Activated naive CD4-positive, alpha-beta T cell treated with Interleukin-2 at 50 U/mL for 16 hours (primary cell): ENCODE measurements at regions not wholly inside any gene's neighbourhood (a gene's known extent, or its start where the extent isn't known, plus 50 kb on each side); places are given as distances from the start of the nearest gene placed in this dataset.

ENCODE experiments used
- DNase-seq: peaks from one replicate; pipeline ENCODE4 v3.0.0-alpha.2; 2020

DNA sequence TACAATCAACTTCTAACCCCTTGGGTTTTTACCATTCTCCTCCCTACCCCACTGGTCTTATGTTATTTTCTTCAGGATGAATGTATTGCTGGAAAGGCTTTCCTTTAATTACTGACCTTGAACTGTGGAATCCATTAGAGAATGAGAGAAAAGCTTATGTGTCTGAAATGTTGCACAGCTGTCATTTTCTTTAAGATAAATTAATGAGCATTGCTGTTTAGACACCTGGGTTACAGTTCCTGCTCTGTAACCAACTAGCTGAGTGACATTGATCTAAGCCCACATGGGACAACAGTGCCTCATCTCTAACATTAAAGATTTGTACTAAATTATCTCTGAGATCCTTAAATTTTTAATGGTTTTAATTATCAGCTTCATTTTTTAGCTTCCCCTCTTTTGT lies 507.0 kb downstream of the TAF11L14 start:
- DNase-seq, result no peak

DNA sequence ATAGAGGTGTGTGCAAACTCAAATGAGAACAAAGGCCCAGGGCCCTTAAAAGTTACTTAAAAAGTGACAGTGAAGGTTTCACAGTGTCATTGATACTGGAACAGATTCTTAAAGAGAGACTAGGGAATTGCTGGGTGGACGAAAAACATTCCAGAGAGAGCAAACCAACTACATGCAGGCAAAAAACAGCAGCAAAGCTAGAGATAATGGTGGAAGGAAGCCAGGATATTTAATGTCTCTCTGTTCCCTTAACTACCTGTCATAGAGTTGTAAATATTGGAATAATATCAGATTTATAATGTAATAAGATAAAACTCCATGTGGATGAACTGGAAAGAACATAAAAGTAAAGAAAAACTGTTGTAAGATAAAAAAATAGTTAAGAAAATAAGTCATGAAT lies 508.6 kb downstream of the TAF11L14 start:
- no peak for DNase-seq

DNA sequence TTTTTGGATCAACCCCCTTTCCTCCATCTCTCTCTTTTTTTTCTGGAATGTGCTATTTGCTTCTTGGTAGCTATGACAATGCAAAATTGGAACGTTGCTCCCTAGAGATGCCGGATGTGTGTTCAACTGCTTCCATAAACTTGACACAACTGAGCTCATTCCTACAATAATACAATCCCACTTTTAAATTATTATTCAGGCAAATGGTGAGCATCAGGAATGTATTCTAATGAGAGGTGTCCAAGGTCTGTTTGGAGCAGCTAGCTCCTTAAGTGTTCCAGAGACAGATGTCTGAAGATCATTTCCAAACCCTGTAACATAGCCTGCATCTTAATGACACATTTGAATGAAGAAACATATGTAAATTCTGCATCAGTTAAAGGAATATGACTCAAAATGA lies 518.4 kb downstream of the TAF11L14 start:
- DNase-seq, result no peak

GRCh38 chr5:18158166-18158565 lies 523.9 kb downstream of the TAF11L14 start:
- no peak for DNase-seq

DNA sequence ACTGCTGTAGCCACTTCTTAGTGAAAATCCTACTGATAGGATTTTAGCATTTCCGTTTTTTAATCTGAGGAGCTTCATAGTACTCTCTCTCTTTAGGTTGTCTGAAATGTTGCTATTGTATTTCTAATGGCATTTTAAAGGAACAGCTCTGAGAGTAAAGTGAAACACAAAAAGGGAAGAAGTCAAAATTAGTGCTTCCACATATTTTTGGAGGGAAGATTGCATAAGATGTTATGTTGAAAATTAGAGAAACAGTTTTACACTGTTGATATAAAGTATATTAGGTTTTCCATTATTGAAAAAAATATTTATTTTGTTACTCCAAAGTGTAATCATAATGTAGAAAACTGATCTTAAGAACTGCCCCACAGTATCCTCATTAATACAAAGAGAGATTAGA lies 525.1 kb downstream of the TAF11L14 start:
- no peak for DNase-seq

GRCh38 chr5:18171684-18172083 lies 537.4 kb downstream of the TAF11L14 start:
- DNase-seq, result no peak

GRCh38 chr5:18179579-18179978 lies 545.3 kb downstream of the TAF11L14 start:
- DNase-seq, result no peak

GRCh38 chr5:18181575-18181974 lies 547.3 kb downstream of the TAF11L14 start:
- DNase-seq, result no peak

GRCh38 chr5:18195910-18196309 lies 561.6 kb downstream of the TAF11L14 start:
- no peak for DNase-seq

DNA sequence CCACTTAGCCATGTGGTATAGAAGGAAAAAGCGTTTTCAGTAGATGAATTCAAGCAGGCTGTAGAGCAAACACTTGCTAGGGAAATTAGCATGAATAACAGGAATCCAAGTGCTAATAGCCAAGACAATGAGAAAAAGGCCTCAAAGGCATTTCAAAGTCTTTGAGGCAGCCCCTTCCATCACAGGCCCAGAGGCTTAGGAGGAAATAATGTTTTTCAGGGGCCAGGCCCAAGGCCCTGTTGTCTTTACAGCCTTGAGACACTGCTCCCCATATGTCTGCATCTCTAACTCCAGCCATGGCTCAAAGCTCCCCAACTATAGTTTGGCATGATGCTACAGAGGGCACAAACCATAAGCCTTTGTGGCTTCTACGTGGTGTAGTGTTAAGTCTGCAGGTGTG lies 563.5 kb downstream of the TAF11L14 start:
- DNase-seq, result no peak

DNA sequence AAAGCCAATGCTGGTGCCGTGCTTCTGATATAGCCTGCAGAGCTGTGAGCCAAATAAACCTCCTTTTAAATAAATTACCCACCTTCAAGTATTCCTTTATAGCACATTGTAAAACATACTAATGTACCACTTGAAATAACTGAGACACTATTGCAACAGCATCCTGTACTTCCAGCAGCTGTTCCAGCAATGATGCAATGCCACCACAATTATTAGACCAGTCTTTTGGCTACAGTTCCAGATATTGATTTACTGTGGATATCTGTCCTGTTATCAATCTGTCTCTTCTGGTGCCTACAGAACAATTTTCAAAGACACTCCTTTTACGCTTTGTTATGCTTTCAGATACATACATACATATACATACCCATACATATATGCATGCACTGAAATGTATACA lies 567.9 kb downstream of the TAF11L14 start:
- DNase-seq, result no peak

DNA sequence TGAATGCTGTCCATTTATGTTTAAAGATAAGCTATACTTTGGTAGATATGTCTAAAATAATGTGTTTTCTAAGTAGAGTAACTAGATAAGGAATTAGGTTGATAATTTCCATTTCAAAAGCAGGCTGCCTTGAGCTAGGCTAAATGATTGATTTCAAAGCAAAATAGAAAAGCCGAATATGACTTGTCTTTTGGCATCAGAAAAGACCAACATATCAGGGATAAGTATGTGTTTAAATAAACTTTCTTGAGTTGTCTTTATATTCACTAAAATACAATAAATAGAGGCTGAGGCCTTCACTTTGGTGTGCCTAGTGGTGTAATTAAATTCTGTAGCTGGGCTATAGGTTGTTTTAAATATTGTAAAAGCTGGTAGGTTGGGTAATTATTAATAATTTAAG lies 569.0 kb downstream of the TAF11L14 start:
- no peak for DNase-seq

GRCh38 chr5:18213666-18214065 lies 579.4 kb downstream of the TAF11L14 start:
- DNase-seq, result no peak

- DNase-seq, result no peak
Measured at GRCh38 chr5:18216016-18216415, 581.8 kb downstream of the TAF11L14 start.

DNA sequence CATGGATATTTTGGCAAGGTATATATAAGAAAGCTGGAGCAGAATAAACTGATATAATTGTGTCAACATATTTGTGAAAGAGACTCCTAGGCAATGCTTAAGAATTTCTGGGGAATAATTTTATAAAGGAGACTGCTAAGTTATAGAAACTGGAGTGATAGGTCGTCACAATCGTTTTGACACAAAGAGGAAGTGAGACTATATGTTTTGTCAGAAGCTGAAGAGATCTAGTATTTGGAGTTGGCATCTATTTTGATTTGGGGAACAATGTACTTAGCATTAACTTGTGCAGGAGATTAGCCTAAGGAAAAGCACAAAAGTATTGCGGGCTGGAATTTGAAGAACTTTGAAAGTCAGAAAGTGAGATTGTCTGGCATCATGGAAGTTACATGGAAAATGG lies 582.5 kb downstream of the TAF11L14 start:
- no peak for DNase-seq

DNA sequence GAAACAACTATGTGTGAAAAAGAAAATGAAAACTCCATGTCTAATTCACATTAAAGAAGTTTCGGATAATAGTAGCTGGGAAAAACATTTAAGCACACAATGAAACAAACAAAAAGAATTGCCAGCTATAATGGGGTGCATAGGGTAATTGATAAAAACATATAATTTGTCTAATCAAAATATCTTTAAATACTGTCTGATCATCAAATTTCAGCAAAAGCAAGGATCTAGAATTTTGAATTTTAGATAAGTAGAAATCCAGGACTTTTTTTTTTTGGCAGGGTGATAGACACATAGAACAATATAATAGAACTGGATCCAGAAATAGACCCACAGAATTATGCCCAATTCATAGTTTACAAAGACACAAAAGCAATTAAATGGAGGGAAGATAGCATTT lies 585.0 kb downstream of the TAF11L14 start:
- no peak for DNase-seq

DNA sequence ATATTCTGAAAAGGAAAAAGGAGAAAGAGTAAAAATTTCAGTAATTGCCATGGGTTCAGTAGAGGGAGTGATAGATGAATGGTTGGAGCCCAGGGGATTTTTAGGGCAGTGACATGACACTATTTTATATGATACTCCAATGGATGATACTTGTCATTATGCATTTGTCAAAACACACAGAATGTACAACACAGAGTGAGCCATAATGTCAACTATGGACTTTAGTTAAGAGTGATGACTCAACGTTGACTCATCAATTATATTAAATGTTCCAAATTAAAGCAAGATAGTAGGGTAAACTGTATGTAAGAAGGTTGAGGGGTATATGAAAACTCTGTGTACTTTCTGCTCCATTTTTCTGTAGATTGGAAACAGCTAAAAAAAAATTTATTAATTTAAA lies 586.4 kb downstream of the TAF11L14 start:
- DNase-seq, result no peak

DNA sequence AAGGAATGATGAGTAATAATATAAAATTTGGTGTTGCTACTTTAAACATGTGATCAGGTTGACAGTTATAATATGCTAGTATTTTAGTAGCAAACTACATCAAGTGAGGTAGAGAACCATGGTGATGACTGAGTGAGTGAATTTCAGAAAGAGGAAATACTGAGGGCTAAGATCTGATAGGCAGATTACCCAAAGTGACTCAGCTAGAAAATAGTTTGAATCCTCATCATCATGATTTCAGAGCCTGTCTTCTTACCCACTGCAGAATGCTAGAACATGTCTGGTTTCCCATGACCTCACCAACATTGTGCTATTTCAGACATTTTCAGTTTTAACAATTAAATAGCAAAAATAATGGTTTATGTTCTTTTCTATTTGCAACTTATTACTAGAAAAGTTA lies 602.1 kb downstream of the TAF11L14 start:
- DNase-seq, result no peak

DNA sequence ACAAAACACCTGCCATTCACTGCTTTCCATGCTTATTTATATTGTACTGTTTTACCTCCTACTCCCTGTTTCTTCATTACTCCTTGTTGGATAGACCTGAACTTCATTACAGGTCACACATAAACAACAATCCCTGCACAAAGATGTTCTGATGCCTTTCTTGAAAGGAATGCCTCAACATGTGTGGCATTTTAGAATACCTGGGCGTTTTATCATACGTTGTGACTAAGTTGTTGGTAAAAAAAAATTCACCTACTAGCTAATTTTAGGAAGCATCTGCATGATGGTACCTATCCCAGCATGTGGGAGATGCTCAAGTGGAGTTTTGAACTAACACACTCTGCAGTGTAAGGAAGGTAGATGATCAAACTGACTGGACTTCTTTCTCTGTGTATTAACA lies 604.1 kb downstream of the TAF11L14 start:
- DNase-seq, result no peak

- DNase-seq, result no peak
Measured at GRCh38 chr5:18240971-18241370, 606.7 kb downstream of the TAF11L14 start.

DNA sequence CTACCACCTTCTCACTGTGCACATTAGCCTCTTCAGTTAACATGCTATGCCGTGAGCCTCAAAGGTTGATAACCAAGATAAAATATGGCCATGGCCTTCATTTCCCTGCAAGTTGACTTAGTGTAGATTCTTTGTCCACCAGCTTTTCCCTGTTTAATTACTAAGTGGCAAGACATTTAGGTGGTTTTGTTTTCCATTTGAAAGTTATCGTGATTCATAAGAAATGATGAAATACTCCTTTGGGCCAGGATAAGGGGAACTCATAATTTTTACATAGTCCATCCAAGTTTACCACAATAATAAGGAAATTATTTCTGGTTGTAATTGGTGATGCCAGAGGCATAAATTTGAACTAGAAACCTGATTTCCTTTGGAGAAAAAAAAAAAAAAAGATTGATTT lies 609.6 kb downstream of the TAF11L14 start:
- DNase-seq, result no peak

GRCh38 chr5:18244309-18244708 lies 610.0 kb downstream of the TAF11L14 start:
- no peak for DNase-seq

- no peak for DNase-seq
Measured at GRCh38 chr5:18252559-18252958, 618.3 kb downstream of the TAF11L14 start.

GRCh38 chr5:18264126-18264882 lies 630.0 kb downstream of the TAF11L14 start:
- DNase-seq, result no peak

DNA sequence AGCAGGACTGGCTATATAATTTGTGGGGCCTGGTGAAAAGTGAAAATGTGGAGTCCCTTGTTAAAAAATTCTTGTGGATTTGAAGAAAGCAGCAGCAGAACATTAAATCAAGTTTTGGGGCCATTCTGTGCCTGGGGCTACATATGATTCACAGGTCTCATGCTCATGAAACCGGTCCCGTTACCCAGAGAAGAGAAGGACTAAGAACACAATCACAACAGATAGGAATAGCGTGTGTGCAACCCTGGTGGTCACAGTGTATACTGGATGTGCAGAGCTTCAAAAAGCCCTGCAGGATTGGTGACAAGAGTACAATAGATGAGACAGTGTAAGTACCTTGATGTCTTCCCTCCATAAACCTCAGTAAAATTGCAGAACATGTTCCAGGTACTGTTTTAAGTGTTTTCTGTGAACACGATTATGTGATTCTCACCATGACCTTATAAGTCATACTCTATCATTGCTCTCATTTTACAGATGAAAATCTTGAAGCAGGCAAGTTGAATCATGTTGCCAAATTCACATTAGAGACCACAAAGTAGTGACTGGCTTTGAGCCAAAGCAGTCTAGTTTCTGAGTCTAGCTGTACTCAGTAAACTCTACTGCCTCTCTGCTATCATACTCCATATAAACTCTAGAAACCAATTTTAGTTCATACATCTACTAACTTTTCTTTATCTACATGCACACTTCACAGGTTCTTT lies 636.5 kb downstream of the TAF11L14 start:
- no peak for DNase-seq
